Breast epithelium (tissue), 4 donors: ENCODE measurements at regions not wholly inside any gene's neighbourhood (a gene's known extent, or its start where the extent isn't known, plus 50 kb on each side); places are given as distances from the start of the nearest gene placed in this dataset.
"Not testable (repeated sequence)": the region's sequence is repeated elsewhere in the genome, so short reads cannot be mapped to it uniquely, and the experiment has no call there.

Experiments
- DNase-seq, 2 donors: peaks; one replicate each; pipeline ENCODE4 v3.0.0-alpha.2; 2019; ENCODE audit warnings: low spot score in 2 of 2
- H3K27ac ChIP-seq, 2 donors: fragments of 200-600 bp; sonication (generic) in 1 of 2; one replicate each; pipeline ENCODE4 v1.5.1; 2016 to 2019; ENCODE audit warnings: mild to moderate bottlenecking in 1 of 2
- H3K27me3 ChIP-seq, 2 donors: fragments of 200-600 bp; sonication (generic) in 1 of 2; one replicate each; pipeline versions ENCODE4 v1.5.1 to v1.6.0; 2017 to 2019; ENCODE audit warnings: control low read depth in 1 of 2, mild to moderate bottlenecking in 1 of 2
- H3K36me3 ChIP-seq: fragments of 200-600 bp; one replicate; pipeline ENCODE4 v1.5.1; 2019
- H3K4me1 ChIP-seq, 2 donors: fragments of 200-600 bp; sonication (generic); one replicate each; pipeline ENCODE4 v1.5.1; 2016 to 2019; ENCODE audit warnings: control low read depth in 1 of 2
- H3K4me3 ChIP-seq, 3 donors: fragments of 200-600 bp; sonication (generic); 1 replicate in 2 of 3; 2 replicates in 1 of 3; pipeline ENCODE4 v1.5.1; 2016 to 2019; ENCODE audit warnings: mild to moderate bottlenecking in 3 of 3, moderate library complexity in 2 of 3
- H3K9me3 ChIP-seq, 2 donors: fragments of 200-600 bp; sonication (generic) in 1 of 2; one replicate each; pipeline ENCODE4 v1.5.1; 2016 to 2019; ENCODE audit warnings: control low read depth in 1 of 2
- POLR2A ChIP-seq: fragments of 450-650 bp; IDR thresholded peaks from one replicate; pipeline ENCODE4 v1.6.1; 2016; ENCODE audit warnings: antibody characterized with exemption, mild to moderate bottlenecking, moderate library complexity
- POLR2AphosphoS5 ChIP-seq, 3 donors: sonication (generic); formaldehyde crosslinking; IDR thresholded peaks; one replicate each; pipeline ENCODE4 v1.6.1; 2017; ENCODE audit warnings: antibody characterized with exemption in 3 of 3
- intact Hi-C: fragments of 100-400 bp; cut with DNase I; formaldehyde crosslinking; loops from one replicate; pipeline ENCODE4 v1.15.1; 2023; ENCODE audit warnings: low total_unique reads
- TF ChIP-seq, protein P1 (sequence below), 3 donors: fragments of 450-650 bp; IDR thresholded peaks; one replicate each; pipeline ENCODE4 v1.5.1; 2016 to 2017; ENCODE audit warnings: antibody characterized with exemption in 3 of 3, mild to moderate bottlenecking in 3 of 3, moderate library complexity in 3 of 3

DNA sequence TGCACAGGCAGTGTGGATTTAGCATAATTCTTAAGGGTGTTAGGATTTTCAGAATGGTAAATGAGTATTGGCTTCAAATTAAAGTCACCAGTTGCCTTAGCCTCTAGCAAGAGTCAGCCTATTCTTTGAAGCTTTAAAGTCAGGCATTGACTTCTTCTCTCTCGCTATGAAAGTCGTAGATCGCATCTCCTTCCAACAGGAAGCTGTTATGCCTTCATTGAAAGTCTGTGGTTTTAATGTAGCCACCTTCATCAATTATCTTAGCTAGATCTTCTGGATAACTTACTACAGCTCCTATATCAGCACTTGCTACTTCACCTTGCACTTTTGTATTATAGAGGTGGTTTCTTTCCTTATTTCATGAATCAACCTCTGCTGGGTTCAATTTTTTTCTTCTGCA is 320.2 kb downstream of the PTPRC start:
- DNase-seq = no peak
- no peaks in the 10 kb centered on the region for H3K27me3 ChIP-seq
- intact Hi-C loops = no loop called here
- no peak overlapping the region for H3K4me3 ChIP-seq
- H3K4me1 ChIP-seq = no peaks in the 10 kb centered on the region
- peaks cover 0 to 8% of the 10 kb centered on the region in 2 donors for H3K9me3 ChIP-seq
- TF ChIP-seq, protein P1, sequence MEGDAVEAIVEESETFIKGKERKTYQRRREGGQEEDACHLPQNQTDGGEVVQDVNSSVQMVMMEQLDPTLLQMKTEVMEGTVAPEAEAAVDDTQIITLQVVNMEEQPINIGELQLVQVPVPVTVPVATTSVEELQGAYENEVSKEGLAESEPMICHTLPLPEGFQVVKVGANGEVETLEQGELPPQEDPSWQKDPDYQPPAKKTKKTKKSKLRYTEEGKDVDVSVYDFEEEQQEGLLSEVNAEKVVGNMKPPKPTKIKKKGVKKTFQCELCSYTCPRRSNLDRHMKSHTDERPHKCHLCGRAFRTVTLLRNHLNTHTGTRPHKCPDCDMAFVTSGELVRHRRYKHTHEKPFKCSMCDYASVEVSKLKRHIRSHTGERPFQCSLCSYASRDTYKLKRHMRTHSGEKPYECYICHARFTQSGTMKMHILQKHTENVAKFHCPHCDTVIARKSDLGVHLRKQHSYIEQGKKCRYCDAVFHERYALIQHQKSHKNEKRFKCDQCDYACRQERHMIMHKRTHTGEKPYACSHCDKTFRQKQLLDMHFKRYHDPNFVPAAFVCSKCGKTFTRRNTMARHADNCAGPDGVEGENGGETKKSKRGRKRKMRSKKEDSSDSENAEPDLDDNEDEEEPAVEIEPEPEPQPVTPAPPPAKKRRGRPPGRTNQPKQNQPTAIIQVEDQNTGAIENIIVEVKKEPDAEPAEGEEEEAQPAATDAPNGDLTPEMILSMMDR (IDR thresholded peaks at IDR 0.05) = no peak
- TF ChIP-seq POLR2AphosphoS5 (IDR thresholded peaks at IDR 0.05) = no peak
- no peak for TF ChIP-seq POLR2A
- H3K36me3 ChIP-seq = no peaks in the 10 kb centered on the region
- no peak overlapping the region for H3K27ac ChIP-seq

DNA sequence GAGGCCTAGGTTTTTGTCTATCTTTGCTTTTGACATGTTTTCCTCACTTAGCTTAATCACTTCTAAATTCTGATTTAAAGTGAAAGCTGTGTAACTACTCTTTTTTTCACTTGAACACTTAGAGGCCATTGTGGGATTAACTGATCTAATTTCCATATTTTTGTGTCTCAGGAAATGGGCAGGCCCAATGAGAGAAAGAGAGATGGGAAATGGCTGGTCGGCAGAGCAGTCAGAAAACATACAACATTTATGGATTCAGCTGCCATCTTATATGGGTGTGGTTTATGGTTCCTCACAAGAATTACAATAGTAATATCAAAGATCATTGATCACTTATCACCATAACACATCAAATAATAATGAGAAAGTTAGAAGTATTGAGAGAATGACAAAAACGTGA is 320.8 kb downstream of the PTPRC start:
- TF ChIP-seq, protein P1 (IDR thresholded peaks at IDR 0.05) = no peak
- TF ChIP-seq POLR2AphosphoS5 (IDR thresholded peaks at IDR 0.05) (no peak), POLR2A (no peak)
- Histone ChIP-seq H3K9me3 (peaks cover 0 to 8% of the 10 kb centered on the region in 2 donors), H3K36me3 (no peaks in the 10 kb centered on the region), H3K4me3 (no peak overlapping the region), H3K27ac (no peak overlapping the region), H3K4me1 (no peaks in the 10 kb centered on the region), H3K27me3 (no peaks in the 10 kb centered on the region)
- intact Hi-C loops = no loop called here
- no peak for DNase-seq

DNA sequence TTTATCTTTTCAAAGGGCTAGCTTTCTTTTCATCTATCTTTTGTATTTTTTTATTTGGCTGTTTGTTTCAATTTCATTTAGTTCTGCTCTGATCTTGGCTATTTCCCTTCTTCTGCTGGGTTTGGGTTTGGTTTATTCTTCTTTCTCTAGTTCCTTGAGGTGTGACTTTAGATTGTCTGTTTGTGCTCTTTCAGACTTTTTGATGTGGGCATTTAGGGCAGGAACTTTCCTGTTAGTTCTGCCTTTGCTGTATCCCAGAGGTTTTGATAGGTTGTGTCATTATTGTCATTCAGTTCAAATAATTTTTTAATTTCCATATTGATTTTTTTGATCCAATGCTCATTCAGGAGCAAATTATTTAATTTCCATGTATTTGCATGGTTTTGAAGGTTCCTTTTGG is 325.0 kb downstream of the PTPRC start:
- intact Hi-C loops, H3K27me3 ChIP-seq, H3K27ac ChIP-seq, DNase-seq, H3K4me3 ChIP-seq, H3K36me3 ChIP-seq, H3K4me1 ChIP-seq, H3K9me3 ChIP-seq: not testable (repeated sequence)

GRCh38 chr1:198966519-198966918 is 327.7 kb downstream of the PTPRC start:
- Histone ChIP-seq H3K9me3 (no peaks in the 10 kb centered on the region), H3K4me1 (no peaks in the 10 kb centered on the region), H3K27ac (no peak overlapping the region), H3K27me3 (no peaks in the 10 kb centered on the region), H3K4me3 (no peak overlapping the region), H3K36me3 (no peaks in the 10 kb centered on the region)
- intact Hi-C loops = no loop called here
- TF ChIP-seq POLR2A (no peak), POLR2AphosphoS5 (IDR thresholded peaks at IDR 0.05) (no peak)
- TF ChIP-seq, protein P1 (IDR thresholded peaks at IDR 0.05) = no peak
- DNase-seq = no peak

DNA sequence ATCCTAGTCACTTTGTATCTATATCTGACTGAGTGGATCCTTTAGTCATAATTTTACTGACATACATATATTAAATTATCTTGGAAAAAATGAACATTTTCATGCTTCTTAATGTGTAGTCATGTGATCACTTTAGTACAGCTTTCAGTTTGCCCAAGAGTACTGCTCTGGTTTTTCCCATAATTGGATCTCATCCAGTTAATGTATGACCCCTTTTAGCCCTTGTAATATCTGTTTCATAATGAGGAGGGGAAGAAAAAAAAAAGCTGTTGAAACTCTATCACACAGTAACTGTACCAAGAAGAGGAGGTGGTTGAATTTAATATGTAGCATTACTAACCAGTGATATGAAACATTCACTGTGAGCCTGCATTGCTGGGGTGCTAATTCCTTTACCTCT is 328.7 kb downstream of the PTPRC start:
- H3K27me3 ChIP-seq = no peaks in the 10 kb centered on the region
- no peaks in the 10 kb centered on the region for H3K4me1 ChIP-seq
- H3K4me3 ChIP-seq = no peak overlapping the region
- no peaks in the 10 kb centered on the region for H3K9me3 ChIP-seq
- intact Hi-C loops = no loop called here
- no peaks in the 10 kb centered on the region for H3K36me3 ChIP-seq
- no peak overlapping the region for H3K27ac ChIP-seq
- TF ChIP-seq POLR2AphosphoS5 (IDR thresholded peaks at IDR 0.05) (no peak), POLR2A (no peak)
- TF ChIP-seq, protein P1 (IDR thresholded peaks at IDR 0.05) = no peak
- no peak for DNase-seq

GRCh38 chr1:198968866-198969265 is 330.0 kb downstream of the PTPRC start:
- H3K9me3 ChIP-seq = no peaks in the 10 kb centered on the region
- intact Hi-C loops = no loop called here
- H3K27ac ChIP-seq = no peak overlapping the region
- no peak for DNase-seq
- no peak overlapping the region for H3K4me3 ChIP-seq
- H3K36me3 ChIP-seq = no peaks in the 10 kb centered on the region
- TF ChIP-seq, protein P1 (IDR thresholded peaks at IDR 0.05) = no peak
- TF ChIP-seq POLR2A (no peak), POLR2AphosphoS5 (IDR thresholded peaks at IDR 0.05) (no peak)
- no peaks in the 10 kb centered on the region for H3K4me1 ChIP-seq
- no peaks in the 10 kb centered on the region for H3K27me3 ChIP-seq
